ENCODE measurements at regions not wholly inside any gene's neighbourhood (a gene's known extent, or its start where the extent isn't known, plus 50 kb on each side); places are given as distances from the start of the nearest gene placed in this dataset.
"Not testable (repeated sequence)": the region's sequence is repeated elsewhere in the genome, so short reads cannot be mapped to it uniquely, and the experiment has no call there.

DNA sequence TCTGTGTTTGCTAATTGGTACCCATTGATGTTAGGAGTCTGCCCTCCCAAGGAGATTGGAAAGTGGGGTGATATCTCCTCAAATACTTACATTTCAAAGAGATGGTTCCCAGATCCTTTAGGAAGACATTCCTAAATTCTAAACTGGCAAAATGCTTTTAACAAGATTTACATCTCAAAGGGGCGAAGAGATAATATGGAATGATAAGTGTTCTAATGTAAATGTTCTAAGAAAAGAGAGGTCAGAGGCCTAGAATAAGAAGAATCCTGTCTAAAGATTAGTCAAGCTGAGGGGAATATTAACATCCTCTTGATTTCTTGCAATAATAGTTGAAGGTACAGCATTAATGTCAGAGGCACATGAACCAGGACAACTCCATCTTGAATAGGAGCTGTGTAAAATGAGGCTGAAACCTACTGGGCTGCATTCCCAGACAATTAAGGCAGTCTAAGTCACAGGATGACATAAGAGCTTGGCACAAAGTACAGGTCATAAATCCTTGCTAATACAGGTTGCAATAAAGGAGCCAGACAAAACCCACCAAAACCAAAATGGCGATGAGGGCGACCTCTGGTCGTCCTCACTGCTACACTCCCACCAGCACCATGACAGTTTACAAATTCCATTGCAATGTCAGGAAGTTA is 2248.1 kb downstream of the ARAP2 start:
- intact Hi-C loops (cut with DNase I; ENCODE audit: low total_unique reads): no loop called here
- TF ChIP-seq POLR2A (IDR thresholded peaks at IDR 0.05): no peak
- no peaks in the 10 kb centered on the region for H3K27me3 ChIP-seq

DNA sequence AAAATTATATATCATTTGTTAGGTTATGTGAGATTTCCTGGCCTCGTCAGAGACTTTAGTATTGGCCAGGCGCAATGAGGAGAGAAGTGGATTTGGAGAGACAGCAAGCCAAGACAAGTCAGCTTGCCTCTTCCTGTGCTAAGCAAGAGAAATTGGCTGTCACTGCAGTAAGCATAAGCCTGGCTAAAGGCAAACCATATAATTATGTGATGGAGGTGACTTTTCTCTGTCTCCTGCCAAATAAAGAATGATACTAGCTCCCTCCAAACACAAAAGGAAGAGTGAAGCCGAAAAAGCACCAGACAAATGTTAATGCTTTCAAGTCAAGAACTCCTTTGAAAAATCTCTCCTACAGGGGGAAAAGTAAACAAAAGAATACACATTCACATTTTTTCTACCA is 2246.0 kb downstream of the ARAP2 start:
- no peaks in the 10 kb centered on the region for H3K4me1 ChIP-seq
- no peaks in the 10 kb centered on the region for H3K9me3 ChIP-seq
- no peaks in the 10 kb centered on the region for H3K27me3 ChIP-seq
- intact Hi-C loops (cut with DNase I; ENCODE audit: low total_unique reads): no loop called here
- TF ChIP-seq POLR2A (IDR thresholded peaks at IDR 0.05): no peak
- TF ChIP-seq, protein P1, sequence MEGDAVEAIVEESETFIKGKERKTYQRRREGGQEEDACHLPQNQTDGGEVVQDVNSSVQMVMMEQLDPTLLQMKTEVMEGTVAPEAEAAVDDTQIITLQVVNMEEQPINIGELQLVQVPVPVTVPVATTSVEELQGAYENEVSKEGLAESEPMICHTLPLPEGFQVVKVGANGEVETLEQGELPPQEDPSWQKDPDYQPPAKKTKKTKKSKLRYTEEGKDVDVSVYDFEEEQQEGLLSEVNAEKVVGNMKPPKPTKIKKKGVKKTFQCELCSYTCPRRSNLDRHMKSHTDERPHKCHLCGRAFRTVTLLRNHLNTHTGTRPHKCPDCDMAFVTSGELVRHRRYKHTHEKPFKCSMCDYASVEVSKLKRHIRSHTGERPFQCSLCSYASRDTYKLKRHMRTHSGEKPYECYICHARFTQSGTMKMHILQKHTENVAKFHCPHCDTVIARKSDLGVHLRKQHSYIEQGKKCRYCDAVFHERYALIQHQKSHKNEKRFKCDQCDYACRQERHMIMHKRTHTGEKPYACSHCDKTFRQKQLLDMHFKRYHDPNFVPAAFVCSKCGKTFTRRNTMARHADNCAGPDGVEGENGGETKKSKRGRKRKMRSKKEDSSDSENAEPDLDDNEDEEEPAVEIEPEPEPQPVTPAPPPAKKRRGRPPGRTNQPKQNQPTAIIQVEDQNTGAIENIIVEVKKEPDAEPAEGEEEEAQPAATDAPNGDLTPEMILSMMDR (IDR thresholded peaks at IDR 0.05): no peak
- no peak for TF ChIP-seq POLR2AphosphoS5 (IDR thresholded peaks at IDR 0.05)
- no peak overlapping the region for H3K4me3 ChIP-seq
- H3K36me3 ChIP-seq: no peaks in the 10 kb centered on the region
- DNase-seq (ENCODE audit: low spot score in 2 of 2): no peak
- H3K27ac ChIP-seq: no peak overlapping the region

More for the DNA sequence above, 2248.1 kb downstream of the ARAP2 start:
- Histone ChIP-seq H3K36me3 (no peaks in the 10 kb centered on the region), H3K9me3 (no peaks in the 10 kb centered on the region), H3K4me1 (no peaks in the 10 kb centered on the region), H3K27ac (no peak overlapping the region), H3K4me3 (no peak overlapping the region)
- DNase-seq (ENCODE audit: low spot score in 2 of 2): no peak

DNA sequence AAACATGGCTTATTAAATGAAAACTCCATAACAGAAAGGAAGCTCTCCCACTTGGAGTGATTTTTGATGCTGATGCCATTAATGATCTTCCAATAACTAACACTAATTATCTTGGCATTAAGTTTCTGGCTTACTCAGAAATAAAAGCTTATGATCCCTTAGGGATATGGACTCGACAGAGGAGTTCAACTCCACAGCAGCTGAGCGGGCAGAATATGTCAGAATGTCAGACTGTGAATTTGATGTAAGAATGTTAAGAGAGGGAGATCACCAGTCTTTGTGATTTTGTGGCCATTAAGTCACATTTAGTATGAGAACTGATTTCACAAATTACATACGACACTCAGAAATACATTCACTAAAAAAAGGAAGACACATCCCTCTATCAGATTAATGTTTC is 2244.0 kb downstream of the ARAP2 start:
- Histone ChIP-seq H3K4me3 (no peak overlapping the region), H3K4me1 (no peaks in the 10 kb centered on the region), H3K36me3 (no peaks in the 10 kb centered on the region), H3K9me3 (no peaks in the 10 kb centered on the region), H3K27ac (no peak overlapping the region), H3K27me3 (no peaks in the 10 kb centered on the region)
- TF ChIP-seq POLR2A (IDR thresholded peaks at IDR 0.05) (no peak), POLR2AphosphoS5 (IDR thresholded peaks at IDR 0.05) (no peak)
- TF ChIP-seq, protein P1 (IDR thresholded peaks at IDR 0.05): no peak
- intact Hi-C loops (cut with DNase I; ENCODE audit: low total_unique reads): no loop called here
- no peak for DNase-seq (ENCODE audit: low spot score in 2 of 2)

DNA sequence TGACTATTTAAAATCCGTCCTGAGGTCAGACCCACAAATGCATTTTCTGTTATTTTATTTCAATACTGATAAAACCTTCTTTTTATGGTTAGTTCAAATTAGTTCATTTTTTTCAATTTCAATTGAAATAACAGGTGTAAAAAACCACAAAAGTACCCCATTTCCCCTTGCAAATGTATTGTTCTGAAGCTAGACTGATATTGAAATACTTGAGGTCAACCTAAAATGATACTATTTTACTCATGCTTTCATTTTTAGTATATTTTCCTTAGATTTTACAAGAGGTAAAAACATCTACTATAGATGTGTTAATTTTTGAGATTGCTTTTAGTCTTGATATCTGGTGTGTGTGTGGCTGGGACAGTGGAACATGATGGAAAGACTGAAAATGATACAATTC is 2237.8 kb downstream of the ARAP2 start:
- H3K27me3 ChIP-seq; DNase-seq (ENCODE audit: low spot score in 2 of 2); H3K4me1 ChIP-seq; H3K9me3 ChIP-seq; H3K36me3 ChIP-seq; H3K4me3 ChIP-seq; H3K27ac ChIP-seq; intact Hi-C loops (cut with DNase I; ENCODE audit: low total_unique reads): not testable (repeated sequence)

DNA sequence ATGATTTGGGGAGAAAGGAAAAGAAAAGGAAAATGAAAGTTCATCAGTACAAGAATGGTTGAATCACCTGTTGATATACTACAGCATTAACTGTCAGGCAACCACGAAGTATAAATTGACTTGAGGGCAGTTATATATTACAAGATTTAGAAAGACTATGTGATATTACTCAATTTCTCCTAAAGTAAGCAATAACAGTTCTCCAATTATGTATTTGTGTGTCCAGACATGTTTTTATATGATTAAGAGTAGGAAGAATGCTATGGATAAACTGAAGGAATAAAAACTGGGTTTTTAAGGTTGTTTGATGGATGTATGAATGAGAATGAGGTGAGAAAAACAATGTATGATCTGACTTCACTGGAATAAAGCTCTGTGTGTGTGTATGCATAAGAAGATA is 2234.4 kb downstream of the ARAP2 start:
- no peak for DNase-seq (ENCODE audit: low spot score in 2 of 2)
- TF ChIP-seq, protein P1 (IDR thresholded peaks at IDR 0.05): no peak
- TF ChIP-seq POLR2AphosphoS5 (IDR thresholded peaks at IDR 0.05) (no peak), POLR2A (IDR thresholded peaks at IDR 0.05) (no peak)
- intact Hi-C loops (cut with DNase I; ENCODE audit: low total_unique reads): no loop called here
- Histone ChIP-seq H3K9me3 (no peaks in the 10 kb centered on the region), H3K27me3 (no peaks in the 10 kb centered on the region), H3K4me1 (no peaks in the 10 kb centered on the region), H3K36me3 (no peaks in the 10 kb centered on the region), H3K4me3 (no peak overlapping the region), H3K27ac (no peak overlapping the region)

DNA sequence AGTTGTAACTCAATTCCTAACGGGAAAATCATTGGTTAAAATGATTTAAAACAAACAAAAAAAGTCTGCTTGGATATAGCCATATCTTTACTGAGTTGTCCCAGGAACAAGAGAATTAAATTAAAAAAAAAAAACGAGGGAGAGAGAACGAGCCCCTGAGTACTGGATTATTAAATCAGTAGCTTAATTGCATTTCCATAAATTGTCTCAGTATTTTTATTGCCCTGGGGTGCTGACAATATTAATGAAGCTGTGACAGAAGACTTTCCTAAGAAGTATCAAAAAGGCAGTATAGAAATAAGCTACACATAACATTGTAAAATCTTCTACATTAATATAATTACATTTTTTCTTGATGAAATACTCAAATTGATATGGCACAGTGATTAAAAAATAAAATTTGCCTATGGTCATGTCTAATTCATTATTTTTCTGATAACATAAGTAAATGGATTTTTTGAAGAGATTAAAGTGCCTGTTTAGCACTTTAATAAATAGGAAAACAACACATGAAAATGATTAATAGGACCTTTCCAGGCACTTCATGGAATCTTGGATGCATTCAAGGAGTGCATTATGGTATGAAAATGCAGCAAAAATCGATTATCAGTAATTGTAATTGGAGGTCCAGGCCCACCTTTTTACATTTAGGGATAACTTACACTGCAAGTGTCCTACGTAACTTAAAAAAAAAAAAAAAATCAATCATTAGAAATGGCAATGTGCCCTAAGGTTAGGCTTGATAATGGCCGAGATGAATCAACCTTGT is 2233.4 kb downstream of the ARAP2 start:
- TF ChIP-seq POLR2AphosphoS5 (IDR thresholded peaks at IDR 0.05) (no peak), POLR2A (IDR thresholded peaks at IDR 0.05) (no peak)
- TF ChIP-seq, protein P1 (IDR thresholded peaks at IDR 0.05): no peak
- DNase-seq (ENCODE audit: low spot score in 2 of 2): no peak
- Histone ChIP-seq H3K27me3 (no peaks in the 10 kb centered on the region), H3K36me3 (no peaks in the 10 kb centered on the region), H3K27ac (no peak overlapping the region), H3K4me3 (no peak overlapping the region), H3K9me3 (no peaks in the 10 kb centered on the region), H3K4me1 (no peaks in the 10 kb centered on the region)
- intact Hi-C loops (cut with DNase I; ENCODE audit: low total_unique reads): no loop called here
